Urothelium cell line (cell line): ENCODE measurements at regions not wholly inside any gene's neighbourhood (a gene's known extent, or its start where the extent isn't known, plus 50 kb on each side); places are given as distances from the start of the nearest gene placed in this dataset.

Source experiments
- DNase-seq: peaks from one replicate; pipeline ENCODE4 v3.0.0; 2011; ENCODE audit warnings: low spot score, mixed read lengths
- FAIRE-seq: peaks from 2 replicates; lab custom pipeline; 2011; peaks lifted over from hg19 to GRCh38; lab: Jason Lieb, UNC

DNA sequence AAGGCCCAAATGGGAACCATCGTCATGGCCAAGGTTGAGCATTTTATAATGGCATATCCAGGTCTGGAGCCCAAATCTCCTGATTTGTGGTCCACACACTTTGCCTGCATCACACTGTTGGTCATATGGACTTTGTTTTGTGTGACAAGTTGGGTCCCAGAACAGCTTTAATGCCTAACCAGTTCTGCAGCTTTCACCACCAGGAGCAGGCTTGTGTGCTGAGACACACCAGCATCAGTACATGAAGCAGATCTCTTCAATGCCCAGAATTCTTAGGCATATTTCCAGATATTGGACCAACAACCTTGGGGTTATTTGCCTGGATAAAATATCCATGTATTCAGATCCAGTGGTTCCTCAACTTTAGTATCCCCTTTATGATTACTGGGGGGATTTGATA lies 371.3 kb downstream of the FBXW7 start:
- no peak for FAIRE-seq
- no peak for DNase-seq

DNA sequence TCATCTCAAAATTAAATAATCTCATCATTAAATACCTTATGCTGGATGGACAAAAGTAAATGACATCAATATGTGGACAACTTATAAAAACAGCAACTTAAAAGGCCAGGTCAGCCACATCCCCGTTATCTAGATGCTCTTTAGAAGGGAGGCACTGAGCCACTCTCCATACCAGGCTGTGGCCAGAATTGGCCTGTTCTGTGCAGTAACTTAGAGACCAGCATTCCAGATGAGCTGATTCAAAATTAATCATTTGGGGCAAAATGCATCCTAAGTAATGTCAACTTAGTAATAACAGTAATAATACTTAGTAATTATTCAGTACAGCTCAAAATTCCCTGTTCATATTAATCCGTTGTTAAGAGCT lies 373.6 kb downstream of the FBXW7 start:
- FAIRE-seq (no peak), DNase-seq (peak; percentile 23)

DNA sequence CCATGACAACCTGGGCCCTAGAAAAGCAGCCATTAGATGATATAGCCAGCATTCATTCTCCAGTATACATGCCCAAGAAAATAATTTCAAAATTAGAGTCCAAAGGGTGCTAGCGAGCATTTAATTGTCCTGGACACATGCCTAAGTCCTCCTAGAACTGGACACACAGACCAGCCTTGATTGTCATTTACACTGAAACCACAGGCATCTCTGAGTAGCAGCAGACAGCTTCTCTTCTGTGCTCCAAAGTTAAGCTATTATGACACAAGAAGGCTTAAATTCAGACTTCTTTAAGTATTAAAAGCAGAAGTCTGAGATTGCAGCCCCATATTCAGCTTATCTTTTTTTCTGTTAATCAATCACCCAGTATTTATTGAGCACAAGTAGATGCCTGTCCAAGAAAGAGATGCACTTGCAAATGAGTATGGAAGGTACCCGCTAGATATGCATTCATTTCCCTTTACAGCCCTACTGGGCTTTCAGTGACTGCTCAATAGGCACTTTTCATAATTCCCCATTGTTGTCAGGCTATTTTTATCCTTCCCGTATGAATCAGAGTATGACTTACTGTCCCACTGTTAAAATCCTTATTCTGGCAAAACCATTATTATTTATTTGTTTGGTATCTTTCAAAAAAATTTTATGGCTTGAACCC lies 374.1 kb downstream of the FBXW7 start:
- FAIRE-seq (no peak), DNase-seq (peak; percentile 25)

GRCh38 chr4:152160225-152160800 lies 375.6 kb downstream of the FBXW7 start:
- FAIRE-seq (no peak), DNase-seq (no peak)

DNA sequence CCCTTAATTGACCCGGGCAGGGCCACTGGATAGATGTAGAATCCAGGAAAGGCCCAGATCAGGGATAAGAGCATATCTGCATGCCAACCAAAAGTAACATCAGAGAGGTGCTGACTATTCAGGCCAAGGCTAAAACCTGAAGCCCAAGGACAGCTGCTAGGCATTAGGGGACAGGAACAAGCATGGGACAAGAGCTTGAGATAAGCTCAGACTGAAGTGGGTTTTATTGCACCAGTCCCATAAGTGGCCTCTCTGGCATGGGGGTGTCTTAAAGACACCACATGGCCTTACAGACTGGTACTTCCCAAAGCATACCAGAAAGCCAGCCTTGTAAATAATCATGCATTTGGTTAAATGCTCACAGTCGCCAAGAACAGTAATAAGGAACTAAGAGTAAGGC lies 376.1 kb downstream of the FBXW7 start:
- FAIRE-seq (no peak), DNase-seq (no peak)

DNA sequence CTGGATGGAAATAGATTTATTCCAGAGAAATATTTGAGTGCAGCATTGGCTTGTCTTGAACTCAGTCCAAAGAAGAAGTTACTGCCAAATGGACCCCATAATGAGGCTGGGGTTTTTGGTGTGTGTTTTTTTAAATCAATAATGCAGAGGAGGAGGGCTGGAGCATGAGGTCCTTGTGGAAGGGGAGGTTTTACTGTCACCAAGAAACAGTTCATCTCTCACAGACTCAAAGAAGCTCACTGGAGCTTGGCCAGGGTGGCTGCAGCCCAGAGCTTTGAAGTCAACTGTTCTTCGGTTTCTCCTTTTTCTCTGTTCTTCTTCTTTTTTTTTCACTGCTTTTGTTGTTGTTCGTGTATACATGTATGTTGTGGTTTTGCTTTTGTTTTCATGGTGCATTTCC lies 377.7 kb downstream of the FBXW7 start:
- DNase-seq (no peak), FAIRE-seq (no peak)

DNA sequence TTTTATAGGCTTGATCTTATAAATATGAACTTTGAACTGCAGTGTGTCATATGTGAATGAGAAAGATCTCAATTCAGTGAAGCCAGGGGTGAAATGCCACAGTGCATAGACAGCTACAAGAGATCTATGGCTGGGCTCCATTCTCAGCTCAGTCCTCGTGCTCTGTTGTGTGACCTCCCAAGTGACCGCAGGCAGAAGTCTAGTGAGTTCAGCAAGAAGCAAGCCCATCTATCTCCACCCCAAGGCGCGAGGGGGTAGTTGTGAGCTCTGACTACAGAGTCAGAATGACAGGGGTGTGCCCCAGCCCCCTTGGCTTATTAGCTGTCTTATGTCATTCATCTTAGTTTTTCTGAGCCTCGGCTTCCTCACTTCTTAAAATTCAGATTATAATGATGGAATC lies 378.3 kb downstream of the FBXW7 start:
- no peak for FAIRE-seq
- DNase-seq = no peak

- FAIRE-seq (no peak), DNase-seq (no peak)
Measured at GRCh38 chr4:152156442-152156841, 379.4 kb downstream of the FBXW7 start.

DNA sequence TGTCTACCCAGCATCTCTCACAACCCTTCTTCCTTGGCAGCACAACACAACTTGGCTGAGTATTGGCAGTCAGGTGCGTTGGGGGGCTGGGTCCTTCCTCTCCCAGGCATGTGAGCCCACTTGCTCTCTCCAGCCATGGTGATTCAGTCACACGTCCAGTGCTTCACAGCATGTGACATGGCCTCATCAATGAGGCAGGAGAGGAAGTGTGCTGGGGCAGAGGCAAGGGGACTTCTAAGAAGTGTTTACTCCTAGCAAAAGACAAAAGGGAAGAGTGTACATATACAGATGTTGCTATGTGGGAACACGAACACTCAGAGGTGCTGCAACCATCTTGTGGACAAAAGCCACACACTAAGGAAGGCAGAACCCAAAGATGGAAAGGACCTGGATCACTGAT lies 380.8 kb downstream of the FBXW7 start:
- no peak for FAIRE-seq
- no peak for DNase-seq

- no peak for FAIRE-seq
- no peak for DNase-seq
Measured at GRCh38 chr4:152154433-152154832, 381.5 kb downstream of the FBXW7 start.

DNA sequence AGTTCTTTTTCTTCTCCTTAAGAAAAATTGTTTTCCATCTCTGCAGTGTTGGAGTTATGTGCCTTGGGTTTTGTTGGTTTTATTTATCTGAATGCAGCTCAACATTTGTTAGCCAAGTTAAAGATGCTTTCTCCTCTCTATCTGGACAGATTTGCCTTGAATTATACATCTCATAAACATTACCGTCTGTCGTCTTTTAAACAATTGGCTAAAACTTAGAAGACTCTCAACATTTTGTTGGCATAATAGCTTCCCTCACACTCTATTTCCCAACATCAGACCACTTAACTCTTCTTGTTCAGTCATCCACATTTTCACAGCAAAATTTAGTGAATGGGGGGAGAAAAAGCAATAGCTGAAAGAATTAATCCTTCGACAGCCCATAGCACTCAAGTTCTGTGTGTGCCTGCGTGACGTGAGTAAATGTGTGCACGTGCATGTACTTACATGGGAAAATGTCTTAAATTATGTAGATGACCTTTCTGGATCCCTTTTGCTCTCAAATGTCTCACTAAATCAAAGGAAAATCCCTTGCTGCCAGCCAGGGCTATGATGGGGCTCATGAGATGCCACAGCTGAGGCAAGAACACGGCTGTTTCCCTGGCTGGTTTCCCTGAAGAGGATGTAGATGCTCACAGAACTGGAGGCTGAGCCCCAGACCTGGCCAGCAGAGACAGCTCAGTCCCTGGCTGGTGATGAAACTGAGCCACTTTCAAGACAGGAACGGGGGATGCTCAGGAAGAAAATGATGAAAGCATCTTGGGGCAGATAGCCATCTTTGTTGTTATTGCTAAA lies 382.2 kb downstream of the FBXW7 start:
- FAIRE-seq (no peak), DNase-seq (no peak)

GRCh38 chr4:152150214-152150613 lies 385.7 kb downstream of the FBXW7 start:
- DNase-seq = no peak

DNA sequence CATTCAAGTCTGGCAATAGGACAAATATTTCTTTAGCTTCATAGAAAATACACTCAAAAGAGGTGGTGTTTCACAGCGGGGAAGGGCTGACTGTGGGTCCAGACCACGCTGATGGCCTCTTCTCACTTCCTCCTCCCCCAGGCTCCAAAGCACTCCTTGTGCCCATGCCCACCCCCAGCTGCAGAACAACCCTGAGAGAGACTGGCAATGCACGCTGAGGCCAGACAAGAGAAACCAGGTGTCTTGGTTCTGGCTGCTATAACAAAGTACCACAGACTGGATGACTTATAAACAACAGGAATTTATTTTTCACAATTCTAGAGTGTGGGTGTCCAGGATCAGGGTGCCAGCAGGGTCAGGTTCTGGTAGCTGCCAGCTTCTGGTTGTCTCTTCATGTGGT lies 386.1 kb downstream of the FBXW7 start:
- FAIRE-seq (no peak), DNase-seq (no peak)

More at GRCh38 chr4:152150214-152150613, 385.7 kb downstream of the FBXW7 start:
- FAIRE-seq = no peak

GRCh38 chr4:152148057-152148456 lies 387.2 kb upstream of the GATB start:
- DNase-seq (no peak), FAIRE-seq (no peak)

DNA sequence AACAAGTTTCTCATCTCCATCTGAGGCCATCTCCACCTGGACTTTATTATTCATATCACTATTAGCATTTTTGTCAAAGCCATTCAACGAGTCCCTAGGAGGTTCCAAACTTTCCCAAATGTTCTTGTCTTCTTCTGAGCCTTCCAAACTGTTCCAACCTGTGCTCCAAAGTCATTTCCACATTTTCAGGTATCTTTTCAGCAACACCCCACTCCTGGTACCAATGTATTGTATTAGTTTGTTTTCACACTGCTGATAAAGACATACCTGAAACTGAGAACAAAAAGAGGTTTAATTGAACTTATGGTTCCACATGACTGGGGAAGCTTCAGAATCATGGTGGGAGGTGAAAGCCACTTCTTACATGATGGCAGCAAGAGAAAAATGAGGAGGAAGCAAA lies 385.4 kb upstream of the GATB start:
- DNase-seq (no peak), FAIRE-seq (no peak)

GRCh38 chr4:152143806-152144205 lies 383.0 kb upstream of the GATB start:
- DNase-seq (no peak), FAIRE-seq (no peak)

DNA sequence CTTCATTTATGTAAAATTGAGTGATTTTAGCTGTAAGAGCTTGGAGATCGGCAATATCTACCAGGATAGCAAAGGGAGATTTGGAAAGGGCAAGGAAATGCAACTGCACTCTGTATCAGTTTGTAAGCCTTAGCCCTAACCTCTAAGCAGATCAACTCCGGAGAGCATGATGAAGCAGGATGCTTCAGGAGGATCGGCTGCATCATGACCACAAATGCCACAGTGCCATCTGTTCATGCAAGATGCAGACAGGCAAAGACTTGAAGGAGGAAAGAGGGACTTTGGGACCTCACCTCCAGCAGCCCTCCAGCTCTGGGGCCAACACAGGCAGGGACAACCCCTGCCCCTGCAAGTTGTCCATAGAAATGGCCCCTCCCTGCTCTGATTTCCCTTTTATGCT lies 377.6 kb upstream of the GATB start:
- no peak for DNase-seq
- no peak for FAIRE-seq

GRCh38 chr4:152132776-152133175 lies 372.0 kb upstream of the GATB start:
- no peak for FAIRE-seq
- no peak for DNase-seq

DNA sequence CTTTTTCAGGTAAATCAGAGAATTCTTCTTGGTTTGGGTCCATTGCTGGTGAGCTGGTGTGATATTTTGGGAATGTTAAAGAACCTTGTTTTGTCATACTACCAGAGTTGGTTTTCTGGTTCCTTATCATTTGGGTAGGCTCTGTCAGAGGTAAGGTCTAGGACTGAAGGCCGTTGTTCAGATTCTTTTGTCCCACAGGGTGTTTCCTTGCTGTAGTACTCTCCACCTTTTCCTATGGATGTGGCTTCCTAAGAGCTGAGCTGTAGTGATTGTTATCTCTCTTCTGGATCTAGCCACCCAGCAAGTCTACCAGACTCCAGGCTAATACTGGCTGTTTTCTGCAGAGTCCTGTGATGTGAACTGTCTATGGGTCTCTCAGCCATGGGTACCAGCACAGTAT lies 367.5 kb upstream of the GATB start:
- DNase-seq (no peak), FAIRE-seq (no peak)

GRCh38 chr4:152126238-152126637 lies 365.4 kb upstream of the GATB start:
- DNase-seq (no peak), FAIRE-seq (no peak)

DNA sequence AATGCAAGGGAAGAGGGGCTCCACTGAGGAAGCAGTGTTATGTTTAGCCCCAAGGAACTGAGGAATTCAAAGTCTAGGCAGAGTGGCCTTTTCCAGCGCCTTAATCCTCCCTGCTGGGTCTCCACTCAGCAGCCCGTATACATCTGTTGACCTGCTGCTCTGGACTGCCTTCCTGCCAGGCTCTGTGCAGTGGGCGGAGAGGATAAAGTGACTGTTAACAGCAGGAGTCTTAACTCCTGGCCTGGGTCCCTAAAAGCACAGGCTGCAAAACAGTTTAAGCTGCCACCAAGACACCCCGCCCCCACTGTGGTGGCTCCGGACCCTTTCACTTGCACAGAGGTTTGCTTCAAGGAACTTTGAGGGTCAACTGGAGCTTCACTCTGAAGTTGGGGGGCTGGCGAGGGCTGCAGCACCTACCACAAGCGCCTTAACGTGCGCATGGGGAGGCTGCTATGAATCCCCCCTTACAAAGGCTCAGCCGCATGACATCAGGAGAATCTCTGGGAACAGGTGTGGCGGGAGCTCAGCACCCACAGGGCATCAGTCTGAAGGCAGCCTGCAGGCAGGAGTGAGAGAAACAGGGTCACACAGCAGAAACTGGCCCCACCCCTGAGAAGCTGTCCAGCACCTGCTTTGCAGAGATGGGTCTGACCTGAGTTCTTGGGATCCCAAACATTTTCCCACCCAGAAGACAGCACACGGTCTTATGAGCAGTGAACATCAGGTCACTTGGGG lies 358.2 kb upstream of the GATB start:
- no peak for DNase-seq
- FAIRE-seq = no peak
